Stimulated activated CD8-positive, alpha-beta memory T cell treated with anti-CD3 and anti-CD28 coated beads, Interleukin-12 subunit alpha, Interleukin-12 subunit beta, amount 100 ng/mL, for 4 hours (primary cell): ENCODE measurements at regions not wholly inside any gene's neighbourhood (a gene's known extent, or its start where the extent isn't known, plus 50 kb on each side); places are given as distances from the start of the nearest gene placed in this dataset.

Source experiments
- DNase-seq: peaks from one replicate; pipeline ENCODE4 v3.0.0-alpha.2; 2020; ENCODE audit warnings: low read depth

DNA sequence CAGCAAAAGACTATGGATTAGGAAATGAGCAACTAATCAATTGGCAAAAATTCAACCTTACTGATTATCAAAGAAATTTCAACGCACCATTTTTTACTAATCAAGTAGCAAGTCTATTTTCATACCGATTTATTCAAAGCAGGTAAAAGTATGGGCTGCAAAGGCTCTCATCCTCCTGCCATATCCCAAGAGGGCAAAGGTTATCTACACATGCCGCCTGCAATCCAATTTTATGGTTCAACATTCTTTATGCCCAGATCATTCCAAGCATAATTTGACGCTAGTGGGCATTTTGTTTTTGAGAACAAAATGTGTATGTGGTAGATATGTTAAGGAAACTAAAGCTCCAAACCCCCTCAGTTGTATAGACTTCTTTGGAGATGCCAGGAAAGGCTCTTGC, 270.6 kb downstream of the MAF start:
- no peak for DNase-seq

DNA sequence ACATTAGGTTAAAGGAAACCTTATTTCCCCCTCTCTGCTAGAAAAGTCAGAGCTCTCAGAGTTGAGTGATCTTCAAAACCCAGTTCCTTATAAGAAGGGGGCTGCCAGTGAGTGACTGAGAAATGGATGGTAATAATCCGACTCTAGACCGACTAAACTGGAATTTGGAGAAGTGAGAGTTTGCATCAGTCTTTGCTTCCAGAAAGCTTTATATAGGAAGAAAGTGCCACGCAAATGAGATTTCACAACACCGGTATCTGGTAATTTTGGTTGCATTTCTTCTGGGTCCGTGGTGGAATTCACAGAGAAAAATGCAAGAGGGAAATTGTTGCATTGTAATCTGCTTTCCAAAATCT, 271.4 kb downstream of the MAF start:
- no peak for DNase-seq

DNA sequence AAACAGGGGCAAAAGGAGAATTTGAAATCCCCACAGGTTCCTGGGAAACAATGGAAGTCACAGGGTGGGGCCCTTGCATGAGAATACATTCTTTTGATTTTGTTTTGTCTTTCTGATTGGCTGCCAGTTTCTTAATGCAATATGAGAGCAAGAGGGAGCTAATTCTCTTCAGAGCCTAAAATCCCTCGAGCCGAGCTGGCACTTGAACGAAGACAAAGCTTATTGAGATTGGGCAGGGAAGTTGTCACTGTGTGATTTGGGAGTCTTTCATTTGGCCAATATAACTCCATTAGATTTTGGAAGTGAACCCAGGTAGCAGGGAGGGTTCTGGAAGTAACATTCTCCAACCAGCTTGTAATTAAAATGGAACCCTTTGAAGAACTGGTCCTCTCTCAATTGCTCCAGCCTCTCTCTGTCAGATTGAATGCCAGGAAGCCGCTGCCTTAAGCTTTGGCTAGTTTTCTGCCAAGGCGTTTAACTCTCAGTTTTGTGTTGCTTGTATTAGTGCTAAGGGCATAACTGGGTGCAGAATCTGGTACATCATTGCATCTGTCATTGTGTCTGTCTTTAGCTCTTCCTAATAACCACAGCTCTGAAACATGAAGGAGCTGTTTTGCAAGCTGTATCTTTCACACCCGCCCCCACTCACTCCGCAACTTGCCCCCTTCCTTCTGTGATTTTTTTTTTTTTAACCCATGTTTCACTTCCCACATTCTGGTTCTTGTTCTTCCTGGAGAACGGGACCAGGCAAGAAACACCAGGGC, 272.0 kb downstream of the MAF start:
- no peak for DNase-seq

DNA sequence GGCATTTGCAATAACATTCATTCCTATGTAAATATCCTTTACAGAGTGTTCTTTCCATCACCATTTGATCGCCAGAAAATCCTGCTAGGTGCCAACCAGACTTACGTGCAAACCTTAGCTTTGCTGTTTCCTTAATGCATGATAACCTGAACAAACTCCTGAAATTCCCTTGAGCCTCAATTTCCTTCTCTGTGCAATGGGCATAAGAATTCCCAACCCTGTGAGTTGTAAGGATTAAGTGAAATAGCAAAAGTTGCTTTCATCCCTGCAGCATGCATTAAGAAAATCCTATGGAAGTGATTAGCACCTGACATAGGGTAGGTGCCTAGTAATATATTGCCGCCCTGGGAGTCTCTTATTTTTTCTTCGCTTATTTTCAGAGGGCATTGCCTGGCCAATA, 272.7 kb downstream of the MAF start:
- DNase-seq, result no peak

DNA sequence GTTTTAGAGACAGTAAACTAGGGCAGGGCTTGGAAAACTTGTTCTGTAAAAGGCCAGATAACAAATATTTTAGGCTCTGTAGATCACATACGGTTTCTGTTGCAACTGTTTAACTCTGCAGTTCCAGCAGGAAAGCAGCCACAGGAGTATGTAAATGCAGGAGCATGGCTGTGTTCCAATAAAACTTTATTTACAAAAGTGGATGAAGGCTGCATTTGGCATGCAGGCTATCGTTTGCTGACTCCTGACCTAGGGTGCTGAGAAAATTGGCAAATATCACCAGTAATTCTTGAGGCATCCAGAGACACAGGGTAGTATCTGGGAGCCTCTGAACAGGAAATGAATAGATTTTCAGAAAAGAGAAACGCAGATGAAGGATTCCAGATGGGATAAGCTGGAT, 274.0 kb downstream of the MAF start:
- DNase-seq, result no peak

DNA sequence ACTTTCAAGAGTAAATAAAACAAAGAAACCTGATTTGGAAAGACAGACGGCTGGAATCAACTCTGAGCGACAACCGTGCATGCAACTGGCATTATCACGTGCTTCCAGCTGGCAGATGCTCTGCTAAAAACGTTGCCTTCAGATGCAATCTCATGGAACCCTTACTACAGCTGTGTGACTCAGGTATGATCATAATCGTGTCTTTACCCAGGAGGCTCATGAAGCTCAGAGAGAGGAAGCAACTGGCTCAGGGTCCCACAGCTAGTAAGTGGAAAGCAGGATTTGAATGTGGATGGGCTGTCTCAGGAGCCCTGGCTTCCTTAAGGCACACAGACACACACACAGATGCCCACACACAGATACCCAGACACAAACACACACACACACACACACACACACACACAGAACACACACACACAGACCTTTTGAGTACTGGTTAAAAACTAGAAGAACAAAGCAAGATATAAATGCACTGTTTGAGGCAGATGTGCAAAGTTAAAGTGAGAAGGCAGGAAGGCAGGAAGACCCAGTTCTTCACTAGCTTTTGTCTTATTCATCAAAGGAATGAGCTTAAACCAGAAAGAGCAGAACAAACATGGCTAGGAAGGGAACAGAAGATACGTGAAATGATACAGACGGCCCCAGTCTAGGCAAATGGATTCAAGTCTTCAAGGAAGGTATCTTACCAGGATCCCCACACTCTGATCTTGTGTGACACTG, 275.2 kb downstream of the MAF start:
- no peak for DNase-seq

DNA sequence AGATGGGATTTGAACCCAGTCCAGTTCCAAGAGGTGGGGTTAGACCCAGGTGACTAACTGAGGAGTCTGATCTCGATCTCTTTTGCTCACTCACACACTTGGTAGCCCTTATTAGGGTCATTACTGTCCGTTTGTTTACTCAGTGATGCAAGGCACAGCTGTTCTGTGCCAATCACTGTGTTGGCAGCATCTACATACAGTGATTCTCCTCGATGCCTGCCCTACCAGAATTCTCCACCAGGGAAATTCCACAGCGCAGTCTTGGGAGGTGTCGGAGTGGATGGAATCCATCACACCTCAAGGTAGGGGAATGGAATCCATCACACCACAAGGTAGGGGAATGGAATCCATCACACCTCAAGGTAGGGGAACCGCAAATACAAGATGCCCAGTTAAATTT, 279.6 kb downstream of the MAF start:
- DNase-seq, result no peak

DNA sequence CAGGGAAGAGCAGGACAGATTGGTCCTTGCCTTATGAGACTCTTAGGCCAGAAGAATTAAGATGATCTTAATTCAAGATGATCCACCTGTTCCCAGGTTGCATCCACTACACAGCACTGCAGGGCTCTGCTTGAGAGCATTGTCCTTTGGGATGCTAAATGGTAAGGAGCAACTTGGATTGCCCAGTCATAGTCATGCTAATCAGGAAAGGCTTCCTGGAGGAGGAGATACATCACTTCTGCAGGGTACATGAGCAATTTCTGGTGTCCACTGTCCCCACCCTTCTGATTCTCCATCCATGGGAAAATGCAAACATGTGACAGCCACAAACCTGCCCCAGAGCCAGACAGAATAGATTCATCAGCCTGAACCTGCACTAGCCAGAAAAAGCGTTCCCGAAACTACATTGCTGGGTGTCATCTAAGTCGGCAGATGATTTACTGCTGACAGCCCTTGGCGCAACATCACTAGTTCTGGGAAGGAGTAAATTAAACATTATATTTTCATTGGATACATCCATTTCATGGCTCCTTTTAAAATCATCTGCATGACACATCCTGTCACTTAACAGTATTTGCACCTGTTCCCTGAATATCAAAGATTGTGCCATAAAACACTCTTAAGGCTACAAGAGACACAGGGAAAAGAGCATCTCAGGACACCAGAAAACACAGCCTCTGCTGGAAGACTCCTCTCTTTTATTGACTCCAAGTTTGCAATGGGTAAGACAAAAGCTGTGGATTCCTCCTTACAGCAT, 282.2 kb downstream of the MAF start:
- no peak for DNase-seq

DNA sequence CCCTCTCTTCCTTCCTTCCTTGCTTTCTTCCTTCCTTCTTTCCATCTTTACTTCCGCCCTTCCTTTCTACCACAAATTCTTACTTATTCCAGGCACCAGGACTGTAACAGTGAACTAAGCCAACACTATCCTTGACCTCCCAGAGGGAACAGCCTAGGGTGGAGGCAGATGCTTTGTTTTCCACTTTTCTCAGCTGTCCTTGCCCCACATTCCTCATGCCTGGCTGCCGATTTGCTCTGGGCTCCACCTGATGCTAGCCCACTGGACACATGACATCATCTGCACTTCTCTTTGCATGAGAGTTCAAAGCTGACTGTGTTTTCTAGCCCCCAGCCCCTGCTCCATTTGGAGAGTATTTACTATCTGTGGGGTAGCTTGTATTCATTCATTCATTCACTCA, 283.0 kb downstream of the MAF start:
- no peak for DNase-seq

DNA sequence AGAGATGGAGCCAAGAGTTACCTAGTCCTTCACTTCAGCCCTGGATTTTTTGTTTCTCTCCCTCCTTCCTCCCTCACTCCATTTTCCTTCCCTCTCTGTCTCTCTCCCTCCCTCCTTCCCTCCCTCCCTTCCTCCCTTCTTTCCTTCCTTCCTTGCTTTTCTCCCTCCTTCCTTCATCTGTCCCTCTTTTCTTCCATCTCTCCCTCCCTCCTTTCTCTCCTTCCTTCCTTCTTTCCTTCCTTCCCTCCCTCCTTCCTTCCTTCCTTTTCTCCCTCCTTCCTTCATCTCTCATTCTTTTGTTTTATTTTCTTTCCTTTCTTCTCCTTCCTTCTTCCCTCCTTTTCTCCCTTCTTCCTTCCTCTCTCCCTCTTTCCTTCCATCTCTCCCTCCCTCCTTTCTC, 283.5 kb downstream of the MAF start:
- DNase-seq, result no peak

DNA sequence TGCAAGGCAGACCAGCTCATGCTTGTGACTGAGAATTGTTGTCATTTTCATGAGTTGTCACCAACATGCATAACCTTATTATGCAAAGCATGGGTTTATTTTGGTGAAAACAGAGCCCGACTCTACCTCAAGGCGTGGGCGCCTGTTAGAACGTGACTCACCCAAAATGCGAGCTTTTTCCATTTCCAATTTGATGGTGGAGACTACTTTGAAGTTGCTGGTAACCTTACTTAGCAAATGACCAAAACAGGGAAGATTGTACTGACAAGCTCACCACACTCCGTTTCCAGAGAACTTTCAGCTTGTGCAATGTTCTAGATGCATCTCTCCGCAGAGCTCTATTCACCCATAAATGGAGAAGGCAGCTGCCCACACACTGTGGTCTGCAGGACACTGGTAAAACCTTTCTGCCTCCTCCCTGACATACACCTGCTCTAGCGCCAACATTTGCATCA, 284.5 kb downstream of the MAF start:
- peak; percentile 12 for DNase-seq

DNA sequence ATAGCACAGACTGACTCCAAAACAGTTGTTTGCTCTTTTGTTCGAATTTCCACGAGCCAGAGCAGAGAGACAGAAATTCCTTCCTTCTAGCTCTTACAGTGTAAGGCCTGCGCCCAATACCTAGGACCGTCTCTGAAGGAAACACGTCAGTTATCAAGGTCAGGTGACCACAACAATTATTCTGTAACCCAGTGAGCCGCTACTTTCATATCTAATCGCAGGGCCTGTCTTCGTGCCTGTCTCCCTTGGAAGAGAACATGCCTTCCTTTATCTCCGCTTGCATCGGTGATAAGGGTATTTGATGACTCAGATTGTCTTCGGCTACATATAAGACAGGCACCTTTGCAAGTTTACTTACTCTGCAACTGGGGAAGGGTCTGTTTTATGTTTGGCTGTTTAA, 288.0 kb downstream of the MAF start:
- no peak for DNase-seq

DNA sequence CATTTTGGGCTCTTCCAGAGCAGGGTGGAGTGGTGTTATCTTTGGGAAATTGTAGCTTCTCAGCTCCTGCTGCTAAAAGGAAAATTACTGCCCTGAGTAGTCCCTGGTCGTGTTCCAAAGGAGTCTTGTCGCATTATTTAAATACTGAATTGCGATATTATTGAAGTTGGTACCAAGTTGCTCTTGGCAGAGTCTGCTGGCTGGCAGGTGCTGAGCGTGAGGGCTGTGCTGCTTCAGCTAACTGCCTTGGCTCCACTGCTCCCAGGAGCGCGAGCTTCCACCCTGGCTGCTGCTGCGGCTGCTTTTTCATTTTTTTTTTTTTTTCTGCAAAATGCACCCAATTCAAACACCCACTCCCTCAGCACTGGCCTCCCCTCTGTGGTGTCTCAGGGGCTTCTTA, 289.8 kb downstream of the MAF start:
- DNase-seq, result no peak

DNA sequence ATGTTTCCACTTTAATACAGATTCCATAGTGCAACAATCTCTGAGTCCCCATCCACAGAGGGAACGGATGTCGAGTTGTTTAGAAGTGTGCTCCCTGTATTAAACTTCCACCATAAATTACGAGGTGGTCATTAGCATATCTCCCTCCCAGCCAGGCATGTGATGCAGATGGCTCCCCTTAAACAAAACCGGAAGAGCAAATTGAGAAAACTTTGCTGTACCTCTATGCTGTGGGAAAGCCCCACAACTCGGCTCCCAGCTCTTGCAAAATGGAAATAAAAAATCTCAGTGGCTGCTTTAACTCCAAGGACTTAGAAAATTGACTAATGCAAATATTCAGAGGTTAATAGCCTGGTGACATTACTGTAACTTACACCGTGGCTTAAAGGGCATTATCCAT, 290.9 kb downstream of the MAF start:
- DNase-seq, result no peak

DNA sequence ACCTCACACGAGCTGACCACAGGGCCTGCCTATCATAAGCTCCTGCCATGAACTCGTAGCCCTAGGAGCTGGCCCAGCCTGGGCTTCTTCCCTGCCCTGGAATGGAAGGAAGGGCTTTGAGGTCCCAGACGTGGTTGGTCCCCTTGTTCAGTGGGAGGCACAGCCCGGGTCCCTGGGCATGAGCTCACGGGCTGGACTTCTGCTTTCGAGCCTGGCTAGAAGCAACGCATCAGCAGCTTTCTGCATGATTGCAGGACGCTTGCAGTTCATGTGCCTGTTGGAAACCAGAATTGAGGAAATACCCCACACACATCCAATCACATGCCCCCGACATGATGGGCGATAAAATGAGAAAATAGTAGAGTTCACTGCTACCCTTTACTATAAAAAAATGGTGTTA, 293.3 kb downstream of the MAF start:
- no peak for DNase-seq

DNA sequence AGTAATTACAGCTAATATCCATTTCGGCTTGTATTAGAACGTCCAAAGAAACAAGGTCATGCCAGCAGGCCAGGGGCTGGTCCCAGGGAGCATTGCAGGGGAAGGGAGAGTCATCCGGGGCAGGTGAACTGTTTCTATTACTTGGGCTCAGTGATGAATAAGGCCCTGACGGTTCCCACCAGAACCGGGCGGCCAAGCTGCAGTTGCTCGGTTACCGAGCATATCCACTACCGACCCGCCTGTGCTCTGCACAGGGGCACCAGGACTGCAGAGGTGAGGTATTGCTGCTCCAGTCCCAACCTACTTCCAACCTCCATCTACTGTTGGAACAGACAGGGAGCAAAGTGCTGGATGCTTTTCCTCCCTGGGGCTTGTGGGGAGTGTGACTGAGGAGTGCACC, 295.5 kb downstream of the MAF start:
- DNase-seq, result no peak

DNA sequence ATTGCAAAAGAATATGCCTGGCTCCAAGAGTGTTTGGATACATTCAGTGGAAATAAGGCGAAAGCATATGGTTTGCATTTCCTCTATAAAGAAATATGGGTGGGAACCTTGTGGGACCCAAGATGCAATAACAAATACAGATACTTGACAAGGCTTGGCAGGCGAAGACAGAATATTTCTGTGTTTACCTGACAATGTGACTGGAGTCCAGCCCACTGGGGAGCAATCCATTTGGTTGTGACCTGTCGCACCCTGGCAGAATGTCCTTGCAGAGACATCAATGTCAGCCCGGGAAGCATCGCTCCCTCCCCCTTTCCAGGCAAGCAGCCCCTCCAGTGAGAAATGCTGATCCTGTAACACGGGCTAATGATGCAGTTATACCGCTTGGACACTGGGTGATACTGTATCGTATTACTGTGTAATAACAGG, 296.6 kb downstream of the MAF start:
- DNase-seq, result no peak

DNA sequence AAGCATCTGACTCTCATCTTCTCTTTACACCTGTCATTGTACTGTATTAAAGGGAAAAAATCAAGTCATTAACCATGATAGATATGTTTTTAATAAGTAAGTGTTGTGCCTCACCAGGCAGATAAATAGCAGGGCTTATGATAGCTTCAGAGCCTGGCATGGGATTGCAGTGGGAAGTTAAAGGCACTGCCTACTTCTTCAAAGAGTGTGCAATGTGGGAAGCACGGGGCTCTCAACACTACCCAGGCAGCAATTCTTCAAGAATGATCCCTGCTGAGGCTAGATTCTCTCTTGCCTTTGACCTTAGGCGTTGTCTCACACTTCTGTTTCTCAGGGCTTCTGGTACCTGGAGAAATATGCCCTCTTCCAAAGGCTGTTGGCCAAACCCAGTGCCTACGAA, 297.3 kb downstream of the MAF start:
- no peak for DNase-seq

DNA sequence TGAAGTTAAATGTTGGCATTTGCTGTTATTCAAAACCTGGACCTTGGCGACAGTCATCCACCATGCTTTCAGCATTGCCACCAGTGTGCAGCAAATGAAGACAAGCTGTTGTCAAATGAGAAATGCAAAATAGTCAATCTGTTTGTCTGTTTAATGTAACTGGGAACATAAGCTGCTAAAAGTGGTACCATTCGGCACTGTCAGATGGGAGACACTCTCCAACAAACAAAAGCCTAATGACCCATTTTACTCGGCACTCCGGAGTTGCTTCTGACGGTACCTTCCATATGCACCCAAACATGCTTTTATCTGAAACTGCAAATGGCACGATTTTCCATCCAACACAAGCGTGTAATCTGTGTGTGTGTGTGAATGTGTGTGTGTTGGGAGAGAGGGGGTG, 297.8 kb downstream of the MAF start:
- DNase-seq, result no peak

DNA sequence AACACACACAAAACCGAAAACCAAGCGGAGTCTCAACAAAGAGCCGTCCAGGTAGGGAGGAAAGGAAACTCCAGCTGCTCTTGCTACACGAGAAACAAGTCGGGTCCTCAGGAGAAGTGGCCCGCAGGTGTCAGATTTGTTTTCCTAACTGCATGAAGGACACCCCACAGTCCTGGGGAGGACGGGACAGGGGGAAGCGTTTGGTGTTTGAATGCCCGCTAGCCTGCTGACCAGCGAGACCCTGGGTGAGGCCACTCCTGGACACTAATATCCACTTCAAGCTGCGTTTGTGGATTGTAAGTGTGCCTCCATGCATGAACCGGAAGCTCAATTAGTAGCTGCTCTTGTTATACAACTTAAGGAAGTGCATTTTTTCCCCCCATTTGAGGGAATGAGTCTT, 299.5 kb downstream of the MAF start:
- no peak for DNase-seq

DNA sequence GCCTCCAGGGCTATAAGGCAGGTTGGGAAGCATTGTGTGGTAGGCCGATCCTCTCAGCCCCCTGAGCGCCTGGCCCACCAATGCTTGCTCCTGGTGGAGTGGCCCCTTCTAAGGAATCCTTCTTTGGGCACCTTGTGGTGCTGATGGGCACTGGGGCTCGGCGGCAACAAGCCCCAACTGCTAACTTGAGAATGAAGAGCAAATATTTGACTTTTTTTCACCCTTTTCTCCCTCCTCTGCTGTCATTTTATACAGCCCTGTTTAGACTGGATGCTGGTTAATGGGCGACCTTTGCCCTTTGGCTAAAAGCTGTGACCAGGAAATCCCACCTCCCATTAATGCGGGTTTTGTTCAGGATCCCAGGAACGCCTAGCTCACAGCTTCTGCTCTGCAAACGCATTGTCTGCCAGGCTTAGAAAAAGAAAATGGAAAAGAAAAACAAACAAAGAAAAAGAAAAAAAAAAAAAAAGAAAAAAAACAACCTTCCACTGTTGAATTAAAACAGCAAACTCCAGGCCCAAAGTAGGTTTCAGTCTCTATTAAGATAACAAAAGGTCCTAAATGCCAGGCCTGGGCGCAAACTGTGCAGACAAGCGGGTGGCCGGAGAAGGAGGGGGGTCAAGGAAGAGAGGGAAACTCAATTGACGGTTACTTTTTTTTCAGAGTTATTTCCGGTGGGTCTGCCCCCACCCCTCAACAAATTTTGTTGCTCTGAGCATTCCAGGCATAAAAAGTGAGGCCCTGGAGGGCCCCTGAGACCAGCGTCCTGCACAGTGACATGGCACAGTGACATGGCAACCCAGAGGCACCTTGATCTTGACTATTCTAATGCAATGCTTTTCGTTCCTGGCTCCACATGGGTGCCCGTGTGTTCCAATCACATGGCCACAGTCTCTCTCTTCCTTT, 301.4 kb downstream of the MAF start:
- DNase-seq, result no peak

DNA sequence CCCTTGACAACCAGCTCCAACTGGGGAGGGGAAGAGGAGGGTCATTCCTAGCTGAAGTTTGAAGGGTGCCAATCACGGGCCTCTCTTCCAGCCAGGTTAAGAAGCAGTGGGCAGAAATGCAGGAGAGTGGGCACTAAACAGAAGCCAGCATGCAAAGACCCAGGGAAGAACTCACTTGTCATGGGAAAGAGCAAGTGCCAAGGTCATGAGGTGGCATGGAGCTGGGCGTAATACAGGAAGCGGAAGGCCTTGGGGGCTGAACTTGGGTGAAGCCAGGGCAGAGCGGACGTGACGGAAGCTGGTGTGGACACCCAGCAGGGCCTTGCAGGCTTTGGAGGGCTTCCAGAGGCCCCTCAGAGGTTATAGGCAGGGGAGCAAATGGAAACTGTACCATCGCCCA, 302.1 kb downstream of the MAF start:
- no peak for DNase-seq
